ENCODE measurements at regions not wholly inside any gene's neighbourhood (a gene's known extent, or its start where the extent isn't known, plus 50 kb on each side); places are given as distances from the start of the nearest gene placed in this dataset.

DNA sequence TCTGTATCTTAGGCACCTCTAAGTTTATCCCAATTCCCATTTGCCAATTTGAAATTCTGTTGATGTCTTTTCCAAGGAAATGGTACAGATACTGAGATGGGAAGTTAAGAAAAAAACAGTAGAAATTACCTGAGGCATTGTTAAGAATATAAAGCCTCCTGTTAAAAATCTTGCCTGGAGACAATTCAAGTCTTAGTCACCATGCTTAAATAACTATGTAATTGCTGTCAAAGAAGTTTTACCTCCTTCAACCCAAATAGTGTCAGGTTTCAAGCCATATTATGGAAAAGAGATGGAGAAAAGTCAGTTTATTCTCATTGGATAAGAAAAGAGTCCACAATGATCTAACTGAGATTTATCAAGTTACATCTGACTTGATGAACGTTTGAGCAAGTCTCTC, 974.7 kb downstream of the GALC start:
- DNase-seq (ENCODE audit: low spot score) (no peak), ATAC-seq (no peak)
- intact Hi-C loops (cut with DNase I) = no loop called here

DNA sequence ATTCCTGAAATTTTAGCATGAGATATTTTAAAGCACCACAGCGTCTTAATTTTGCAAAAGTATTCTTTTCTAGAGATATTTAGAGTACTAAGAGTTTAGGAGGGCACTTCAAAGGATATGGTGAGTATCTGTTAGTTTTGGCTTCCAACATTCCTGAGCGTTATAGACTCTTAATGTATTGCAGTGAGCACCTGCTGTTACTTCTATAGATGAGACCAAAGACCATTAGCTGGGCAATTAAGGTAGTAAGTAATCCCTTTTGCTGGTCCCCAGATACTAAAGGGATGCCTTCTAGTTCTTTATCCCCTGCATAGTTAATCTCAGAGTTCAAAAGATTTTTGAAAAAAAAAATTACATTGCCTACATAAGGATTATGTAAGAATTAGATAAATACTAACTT, 975.6 kb downstream of the GALC start:
- no peak for DNase-seq (ENCODE audit: low spot score)
- ATAC-seq = no peak
- intact Hi-C loops (cut with DNase I) = no loop called here

DNA sequence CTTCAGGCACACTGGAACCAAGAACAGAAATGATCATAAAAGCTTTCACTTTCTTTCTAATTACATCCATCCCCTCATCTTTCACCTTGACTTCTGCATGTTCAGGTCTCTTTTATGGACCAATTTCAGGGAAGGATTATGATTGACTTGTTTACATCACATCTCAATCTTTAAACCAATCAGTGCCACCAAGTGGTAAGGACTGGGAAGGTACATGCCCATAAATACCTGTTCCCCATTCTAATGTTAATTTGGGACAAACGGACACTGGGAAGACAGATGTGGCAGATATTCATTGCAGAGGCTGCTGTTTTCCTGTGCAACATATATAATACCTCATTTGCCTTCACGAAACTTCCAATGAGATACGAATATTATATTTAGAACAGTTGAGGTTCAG, 978.1 kb downstream of the GALC start:
- DNase-seq (ENCODE audit: low spot score) (no peak), ATAC-seq (no peak)
- intact Hi-C loops (cut with DNase I) = no loop called here

DNA sequence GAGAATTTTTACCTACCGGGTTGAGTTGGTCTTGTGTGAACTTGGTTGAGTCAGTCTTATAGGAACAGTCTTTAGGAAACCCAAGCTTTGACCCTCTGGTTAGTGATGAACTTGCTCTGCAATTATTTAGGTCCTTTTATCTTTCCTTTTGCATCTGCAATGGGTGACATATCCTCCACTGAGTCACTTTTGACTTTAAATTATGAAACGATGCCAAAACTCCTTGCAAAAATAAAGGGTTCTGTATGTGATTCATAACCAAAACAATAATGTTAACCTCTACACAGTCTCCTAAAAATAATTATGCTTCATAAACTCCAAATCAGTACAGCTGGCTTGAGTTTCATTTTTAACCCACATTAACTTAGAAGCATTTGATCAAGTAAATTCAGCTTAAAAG, 979.4 kb downstream of the GALC start:
- intact Hi-C loops (cut with DNase I) = no loop called here
- ATAC-seq (no peak), DNase-seq (ENCODE audit: low spot score) (no peak)

DNA sequence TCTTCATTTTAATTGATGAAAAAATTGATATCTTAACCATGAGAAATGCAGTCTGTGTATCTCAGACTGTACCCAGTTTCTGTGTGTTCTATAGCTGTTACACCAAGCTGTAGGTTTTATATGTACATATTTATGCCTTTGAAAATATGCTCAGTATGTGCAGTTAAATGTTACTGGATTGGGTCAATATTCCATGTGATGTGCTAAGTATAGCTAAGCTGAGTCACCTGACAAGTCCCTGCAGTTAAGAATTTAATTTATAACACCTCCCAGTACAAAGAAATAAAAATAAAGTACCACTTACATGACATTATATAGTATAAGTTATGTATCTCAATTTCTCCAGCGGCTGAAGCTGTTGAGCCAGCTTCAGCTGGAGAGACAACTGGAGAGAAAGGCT, 984.0 kb downstream of the GALC start:
- DNase-seq (ENCODE audit: low spot score) = no peak
- ATAC-seq = no peak
- intact Hi-C loops (cut with DNase I) = no loop called here

DNA sequence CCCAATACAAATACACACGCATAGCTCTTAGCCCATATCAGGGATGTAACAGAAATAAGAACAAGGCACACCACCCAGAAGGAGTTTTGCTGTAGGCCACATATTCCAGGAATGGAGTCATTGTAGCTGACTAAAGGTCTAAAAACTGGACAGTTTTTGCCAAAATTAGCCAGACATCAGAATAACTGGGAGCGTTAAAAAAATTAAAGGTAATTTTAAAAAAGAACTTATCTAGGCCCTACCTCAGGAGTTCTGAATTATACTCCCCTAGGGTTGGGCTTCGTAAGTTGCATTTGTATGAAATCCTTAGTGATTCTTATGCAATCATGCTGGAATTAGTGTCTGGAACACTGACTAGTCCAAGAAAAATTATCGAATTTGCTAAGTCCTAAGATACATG, 987.7 kb downstream of the GALC start:
- intact Hi-C loops (cut with DNase I) = no loop called here
- no peak for DNase-seq (ENCODE audit: low spot score)
- ATAC-seq = no peak

DNA sequence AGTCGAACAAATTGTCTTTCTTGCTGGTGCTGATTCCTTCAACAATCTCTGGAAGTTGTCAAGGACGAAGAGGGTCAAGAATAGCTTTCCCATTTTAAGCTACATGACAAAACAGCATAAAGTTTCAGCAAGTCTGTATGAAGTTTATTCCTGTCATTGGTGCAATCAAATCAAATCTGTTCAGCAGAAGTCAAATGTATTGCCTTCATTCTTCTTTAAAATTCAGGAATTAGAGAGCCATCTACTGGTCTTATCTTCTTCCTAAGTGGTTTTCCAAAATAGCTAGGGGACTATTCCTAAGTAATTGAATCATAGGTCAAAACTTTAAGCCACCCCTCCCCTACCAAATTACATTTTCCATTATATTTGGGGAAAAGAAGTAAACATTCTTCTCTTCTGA, 990.2 kb downstream of the GALC start:
- ATAC-seq (no peak), DNase-seq (ENCODE audit: low spot score) (no peak)
- intact Hi-C loops (cut with DNase I) = no loop called here

DNA sequence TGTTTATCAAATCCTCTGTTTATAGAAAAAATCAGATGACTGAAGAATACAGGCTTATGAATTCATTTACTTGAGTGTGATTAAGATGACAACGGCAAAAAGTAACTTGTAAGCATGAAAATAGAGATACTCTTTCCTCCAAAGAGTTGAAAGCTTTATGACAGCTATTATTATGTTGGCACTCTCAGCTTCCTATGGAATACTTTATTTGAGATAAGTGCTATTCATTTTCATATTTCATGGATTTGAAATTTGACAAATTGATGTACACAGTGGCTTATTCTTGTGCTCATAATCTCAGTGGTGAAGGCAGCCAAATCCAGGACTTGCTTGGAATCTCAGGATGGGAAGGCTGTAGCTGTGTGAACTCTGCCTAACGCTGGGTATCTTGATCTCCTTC, 991.6 kb downstream of the GALC start:
- no peak for DNase-seq (ENCODE audit: low spot score)
- no peak for ATAC-seq
- intact Hi-C loops (cut with DNase I) = no loop called here

DNA sequence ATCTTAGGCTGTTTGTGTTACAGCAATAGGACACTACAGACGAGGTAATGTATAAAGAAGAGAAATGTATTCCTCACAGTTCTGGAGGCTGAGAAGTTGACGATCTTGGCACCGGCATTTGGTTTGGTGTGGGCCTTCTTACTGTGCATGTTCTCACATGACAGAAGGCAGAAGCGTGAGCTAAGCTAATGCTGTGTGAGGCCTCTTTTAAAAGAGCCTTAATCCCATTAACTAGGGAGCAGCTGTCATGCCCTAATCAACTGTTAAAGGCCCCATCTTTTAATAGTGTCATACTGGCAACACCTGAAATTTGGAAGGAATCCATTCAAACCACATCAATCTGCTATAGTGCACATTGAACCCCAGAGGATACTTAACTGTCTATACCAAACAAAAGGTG, 992.9 kb downstream of the GALC start:
- intact Hi-C loops (cut with DNase I) = no loop called here
- no peak for DNase-seq (ENCODE audit: low spot score)
- no peak for ATAC-seq

DNA sequence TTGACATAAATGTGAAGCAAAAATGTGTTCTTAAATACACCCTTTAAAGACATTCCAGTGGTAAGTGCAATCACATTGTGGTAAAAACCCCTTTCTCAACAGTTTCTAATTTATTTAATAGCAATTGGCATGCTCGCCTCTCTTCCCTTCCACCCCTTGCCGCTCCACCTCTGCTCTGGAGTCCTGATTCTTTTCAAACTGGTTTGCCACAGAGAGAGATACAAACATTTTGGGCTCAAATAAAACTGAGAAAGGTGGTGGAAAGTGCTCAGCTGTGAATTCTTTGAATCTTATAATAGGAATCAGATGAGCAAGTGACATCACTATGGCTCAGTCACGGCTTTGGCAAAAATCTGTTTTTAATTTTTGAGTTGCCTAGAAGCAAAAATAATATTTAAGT, 993.9 kb downstream of the GALC start:
- DNase-seq (ENCODE audit: low spot score) = no peak
- intact Hi-C loops (cut with DNase I) = no loop called here
- ATAC-seq = no peak

DNA sequence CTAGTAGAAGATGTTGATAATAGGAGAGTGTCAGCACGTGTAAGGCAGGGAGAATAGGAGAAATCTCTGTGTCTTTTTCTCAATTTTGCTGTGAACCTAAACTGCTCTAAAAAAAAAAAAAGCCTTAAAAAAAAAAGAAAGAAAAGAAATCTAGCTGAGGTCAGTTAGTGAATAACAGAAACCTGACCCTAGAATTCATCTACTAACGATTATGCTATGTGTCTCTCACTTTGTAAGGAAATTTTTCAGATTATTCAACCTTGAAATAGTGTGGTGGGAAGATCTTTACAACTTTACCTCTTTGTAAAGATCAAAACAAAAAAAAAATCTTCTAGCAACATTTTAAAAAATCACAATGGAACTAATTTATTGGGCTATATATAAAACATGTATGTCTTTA, 995.7 kb downstream of the GALC start:
- ATAC-seq = no peak
- DNase-seq (ENCODE audit: low spot score) = no peak
- intact Hi-C loops (cut with DNase I) = no loop called here

DNA sequence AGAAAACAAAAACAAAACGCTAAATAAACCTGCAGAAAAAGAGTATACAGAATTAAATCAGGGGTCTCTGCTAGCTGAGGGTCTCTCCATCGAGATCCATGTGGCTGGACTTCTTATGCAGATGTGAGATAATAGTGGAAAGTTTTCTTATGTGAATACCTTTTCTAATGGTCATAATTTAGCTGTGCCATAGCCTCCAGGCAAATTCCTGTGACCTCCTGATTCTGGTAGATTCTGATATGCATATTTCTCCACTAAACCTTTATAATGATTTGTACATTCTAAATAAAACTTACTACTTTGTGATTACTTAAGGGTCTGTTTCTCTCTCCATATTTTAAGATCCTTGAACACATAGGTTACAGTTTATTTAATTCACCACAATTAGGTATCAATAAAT, 1002.6 kb downstream of the GALC start:
- intact Hi-C loops (cut with DNase I) = no loop called here
- DNase-seq (ENCODE audit: low spot score) (no peak), ATAC-seq (no peak)

DNA sequence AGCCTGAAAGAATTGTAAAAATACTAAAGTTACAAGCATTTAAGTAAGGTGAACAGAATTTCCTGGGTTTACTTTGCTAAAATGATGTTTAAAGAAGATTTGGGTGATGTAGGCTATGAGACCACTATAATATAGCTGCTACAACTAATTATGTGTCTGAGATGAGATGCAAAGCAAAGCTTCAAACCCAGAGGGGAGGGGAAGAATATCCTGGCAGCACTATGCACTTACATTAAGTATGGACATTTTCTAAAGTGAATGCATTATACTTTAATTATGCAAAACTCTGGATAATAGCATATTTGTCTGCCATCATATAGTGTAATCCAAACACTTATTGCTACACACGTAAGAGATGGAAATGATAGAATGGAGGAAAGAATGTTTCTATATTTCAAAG, 1003.7 kb downstream of the GALC start:
- no peak for DNase-seq (ENCODE audit: low spot score)
- intact Hi-C loops (cut with DNase I) = no loop called here
- no peak for ATAC-seq

DNA sequence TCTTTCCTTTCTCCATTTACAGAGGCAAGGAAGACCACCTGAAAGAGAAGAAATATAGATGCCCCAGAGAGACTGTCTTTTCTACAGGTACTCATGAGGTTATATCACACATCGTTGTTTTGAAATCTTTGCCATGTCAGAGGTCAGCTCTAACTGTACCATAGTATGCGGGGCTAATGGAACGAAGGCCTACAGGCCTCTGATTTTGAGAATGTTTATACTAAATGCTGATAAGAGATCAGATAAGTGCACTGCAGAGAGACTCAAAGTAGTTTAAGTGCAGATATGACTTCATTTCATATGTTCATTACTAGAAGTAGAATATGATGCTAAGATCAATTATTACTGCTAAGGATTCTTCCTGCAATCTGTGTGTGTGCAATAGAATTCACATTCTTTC, 1005.0 kb downstream of the GALC start:
- ATAC-seq = no peak

DNA sequence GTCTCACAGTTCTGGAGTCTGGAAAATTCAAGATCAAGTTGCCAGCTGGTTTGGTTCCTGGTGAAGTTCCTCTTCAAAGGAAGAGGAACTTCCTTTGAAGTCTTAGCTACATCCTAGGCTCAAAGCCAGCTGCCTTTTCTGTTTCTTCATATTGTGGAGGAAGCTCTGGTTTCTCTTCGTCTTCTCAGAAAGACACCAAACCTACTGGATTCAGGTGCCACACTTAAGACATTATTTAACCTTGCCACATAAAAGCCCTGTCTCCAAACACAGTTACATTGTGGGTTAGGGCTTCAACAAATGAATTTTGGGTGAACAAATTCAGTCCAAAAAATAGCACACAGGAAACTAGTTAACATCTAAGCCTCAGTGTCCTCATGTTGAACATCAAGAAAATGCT, 1019.8 kb downstream of the GALC start:
- ATAC-seq (no peak), DNase-seq (ENCODE audit: low spot score) (no peak)
- intact Hi-C loops (cut with DNase I) = no loop called here

More for the DNA sequence above, 1005.0 kb downstream of the GALC start:
- no peak for DNase-seq (ENCODE audit: low spot score)
- intact Hi-C loops (cut with DNase I) = no loop called here

DNA sequence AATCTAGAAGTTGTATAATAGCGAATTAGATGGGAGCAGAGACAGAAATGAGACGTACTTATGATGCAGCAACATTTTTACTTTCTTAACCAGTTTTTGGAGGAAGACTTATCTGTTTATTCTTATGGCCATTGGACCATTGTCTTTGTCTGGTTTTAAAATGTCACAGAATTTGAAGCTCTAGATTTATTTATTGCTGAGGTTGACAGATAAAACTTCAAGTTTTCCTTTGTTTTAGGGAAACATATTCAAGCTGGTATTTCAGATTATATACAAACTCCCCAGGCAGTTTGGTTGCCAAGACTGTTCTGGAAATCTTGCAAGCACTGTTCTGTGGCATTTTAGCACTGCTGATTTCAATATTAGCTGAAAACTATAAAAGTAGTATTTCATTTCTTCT, 1021.7 kb downstream of the GALC start:
- intact Hi-C loops (cut with DNase I) = no loop called here
- no peak for ATAC-seq
- no peak for DNase-seq (ENCODE audit: low spot score)

DNA sequence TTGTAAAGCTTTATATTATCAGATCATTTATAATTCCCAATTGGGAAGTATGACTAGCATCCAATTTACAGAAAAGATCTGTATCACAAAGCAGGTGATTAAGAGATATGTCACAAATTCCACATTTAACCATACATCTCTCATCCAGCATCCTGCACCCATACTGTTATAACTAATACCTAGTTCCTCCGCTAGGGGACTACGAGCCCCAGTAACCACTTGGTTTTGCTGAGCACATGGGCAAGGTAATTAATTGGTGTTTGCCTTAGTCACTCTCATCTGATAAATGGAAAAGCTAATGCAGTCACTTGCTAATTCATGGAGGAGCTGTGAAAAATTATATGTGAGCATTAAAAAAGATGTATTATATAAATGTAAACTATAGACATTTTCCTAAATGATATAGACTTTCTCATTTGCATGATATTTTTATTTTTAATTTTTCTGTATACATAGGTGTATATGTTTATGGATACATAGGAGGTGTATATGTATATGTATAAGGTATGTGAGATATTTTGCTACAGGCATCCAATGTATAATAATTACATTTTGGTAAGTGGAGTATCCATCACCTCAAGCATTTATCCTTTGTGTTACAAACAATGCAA, 1031.8 kb downstream of the GALC start:
- no peak for ATAC-seq
- DNase-seq (ENCODE audit: low spot score) = no peak
- intact Hi-C loops (cut with DNase I) = no loop called here

DNA sequence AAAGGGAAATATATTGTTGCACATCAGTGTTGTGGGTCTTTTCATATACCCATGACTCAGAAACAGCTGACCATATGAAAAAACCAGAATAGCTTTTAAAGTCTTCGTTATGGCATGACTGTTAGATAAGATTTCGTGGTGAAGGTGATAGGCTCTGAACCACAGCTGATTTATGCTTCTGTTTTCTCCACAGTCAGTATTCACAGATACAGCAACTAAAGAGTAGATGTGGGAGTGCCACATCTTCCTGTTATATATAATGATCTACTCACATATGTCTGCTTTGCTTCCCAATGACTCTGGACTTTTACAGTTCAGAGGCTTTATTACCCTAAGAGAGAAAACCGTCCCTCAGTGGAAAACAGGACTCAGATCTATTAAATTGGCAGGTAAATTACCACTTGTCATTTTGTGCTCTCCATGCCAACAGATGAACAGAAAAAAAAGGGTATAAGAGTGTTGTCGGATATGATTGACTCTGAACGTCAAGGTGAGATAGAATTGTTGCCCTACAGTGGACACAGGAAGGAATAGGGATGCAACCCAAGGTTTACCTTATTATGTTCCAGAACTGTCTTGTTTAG, 1037.1 kb downstream of the GALC start:
- intact Hi-C loops (cut with DNase I) = no loop called here
- ATAC-seq (no peak), DNase-seq (ENCODE audit: low spot score) (no peak)

DNA sequence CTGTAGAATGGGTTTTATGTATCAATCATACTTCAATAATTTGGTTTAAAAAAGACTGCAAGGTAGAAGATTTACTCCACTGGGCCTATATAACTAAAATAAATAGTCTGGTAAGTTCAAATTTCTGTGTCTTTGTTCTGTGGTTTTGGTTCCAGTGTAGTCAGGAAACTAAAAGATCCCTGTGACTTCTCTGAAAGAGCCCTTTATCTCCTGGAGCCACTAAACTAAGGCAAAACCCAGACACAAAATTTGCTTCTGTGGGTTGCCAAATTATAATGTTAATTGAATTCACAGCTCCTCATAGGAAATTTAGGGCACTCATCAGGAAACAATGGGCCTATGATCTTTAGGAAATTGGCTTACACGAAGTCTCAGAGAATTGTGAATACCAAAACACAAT, 1038.4 kb downstream of the GALC start:
- ATAC-seq = no peak
- intact Hi-C loops (cut with DNase I) = no loop called here
- DNase-seq (ENCODE audit: low spot score) = no peak

DNA sequence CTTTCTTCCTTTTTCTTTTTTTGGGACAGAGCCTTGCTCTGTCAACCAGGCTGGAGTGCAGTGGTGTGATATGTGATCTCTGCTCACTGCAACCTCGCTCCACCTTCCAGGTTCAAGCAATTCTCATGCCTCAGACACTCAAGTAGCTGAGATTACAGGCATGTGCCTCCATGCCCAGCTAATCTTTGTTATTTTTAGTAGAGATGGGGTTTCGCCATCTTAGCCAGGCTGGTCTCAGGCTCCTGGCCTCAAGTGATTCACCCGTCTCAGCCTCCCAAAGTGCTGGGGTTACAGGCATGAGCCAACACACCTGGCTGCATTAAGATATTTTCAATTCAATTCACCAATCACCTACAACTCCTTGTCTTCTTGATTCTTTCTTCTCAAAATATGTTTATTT, 1046.5 kb downstream of the GALC start:
- intact Hi-C loops (cut with DNase I) = no loop called here
- no peak for ATAC-seq
- DNase-seq (ENCODE audit: low spot score) = no peak

DNA sequence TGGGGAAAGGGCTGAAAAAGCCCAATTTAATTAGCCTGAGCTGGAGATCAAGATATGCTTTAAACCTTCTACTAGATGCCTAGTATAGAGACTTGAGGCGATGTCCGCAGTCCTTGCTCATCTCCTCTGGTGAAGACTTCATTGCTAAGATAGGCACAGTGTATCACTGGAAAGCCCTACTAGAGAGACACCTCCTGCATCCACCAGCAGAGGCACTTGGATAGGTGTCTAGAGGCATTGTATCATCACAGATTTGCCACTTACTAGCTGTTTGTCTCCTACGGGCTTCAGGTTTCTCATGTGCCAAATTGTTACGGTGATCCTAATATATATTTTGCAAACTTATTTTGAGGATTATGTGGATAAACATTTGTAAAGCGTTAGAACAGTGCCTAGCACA, 1048.5 kb downstream of the GALC start:
- intact Hi-C loops (cut with DNase I) = no loop called here
- ATAC-seq (no peak), DNase-seq (ENCODE audit: low spot score) (no peak)

All from sciatic nerve (tissue), 2 donors.